ENCODE measurements at regions not wholly inside any gene's neighbourhood (a gene's known extent, or its start where the extent isn't known, plus 50 kb on each side); places are given as distances from the start of the nearest gene placed in this dataset.

GRCh38 chr11:25983280-25983679, 348.6 kb upstream of the ANO3 start:
- Histone ChIP-seq H3K36me3 (replicated peaks in 1 of 2; ENCODE audit: control insufficient read depth in 1 of 2, insufficient read depth in 2 of 2, low read length in 1 of 2) (no peaks in the 10 kb centered on the region), H3K9me3 (no peaks in the 10 kb centered on the region), H3K4me1 (ENCODE audit: control insufficient read depth in 1 of 2, insufficient read depth in 2 of 2, low read depth in 1 of 2, low read length in 1 of 2) (no peaks in the 10 kb centered on the region; a peak in 1 of 4 replicates), H3K79me2 (ENCODE audit: insufficient read depth) (no peaks in the 10 kb centered on the region), H4K20me1 (ENCODE audit: insufficient read depth) (no peaks in the 10 kb centered on the region), H3K27me3 (ENCODE audit: insufficient read depth) (no peaks in the 10 kb centered on the region), H3K4me2 (no peak overlapping the region), H3K9me2 (no peaks in the 10 kb centered on the region), H3K4me3 (ENCODE audit: low read depth in 2 of 2, low read length in 1 of 2) (no peak overlapping the region), H3K9ac (no peak overlapping the region), H3F3A (replicated peaks; ENCODE audit: insufficient read depth) (no peaks in the 10 kb centered on the region), H3K27ac (ENCODE audit: low read depth in 2 of 2, low read length in 1 of 2) (no peak overlapping the region), H2AFZ (ENCODE audit: low read depth) (no peak overlapping the region)
- TF ChIP-seq NRF1 (IDR thresholded peaks at IDR 0.05; ENCODE audit: low read depth, low read length) = no peak
- TF ChIP-seq MEF2A (IDR thresholded peaks at IDR 0.05; ENCODE audit: borderline replicate concordance, low read depth) = no peak
- 82% methylated on average over 3 of the region's 3 CpGs for WGBS (ENCODE audit: low lambda C conversion rate)
- CTCF ChIA-PET = interaction anchor here (0.8 to 3.4 kb wide), 7 partner anchors 7 to 294 kb away, joined by 3 to 42 read pairs (median 9); no protein-coding TSS in a partner anchor
- POLR2A ChIA-PET = no interaction called here
- no peak for DNase-seq

- Histone ChIP-seq H3K9me3 (no peaks in the 10 kb centered on the region), H3K4me1 (ENCODE audit: control insufficient read depth in 1 of 2, insufficient read depth in 2 of 2, low read depth in 1 of 2, low read length in 1 of 2) (no peaks in the 10 kb centered on the region; a peak in 1 of 4 replicates), H3K4me3 (ENCODE audit: low read depth in 2 of 2, low read length in 1 of 2) (no peak overlapping the region), H3F3A (replicated peaks; ENCODE audit: insufficient read depth) (no peaks in the 10 kb centered on the region), H3K79me2 (ENCODE audit: insufficient read depth) (no peaks in the 10 kb centered on the region), H3K9ac (no peak overlapping the region), H4K20me1 (ENCODE audit: insufficient read depth) (no peaks in the 10 kb centered on the region), H3K9me2 (no peaks in the 10 kb centered on the region), H3K36me3 (replicated peaks in 1 of 2; ENCODE audit: control insufficient read depth in 1 of 2, insufficient read depth in 2 of 2, low read length in 1 of 2) (no peaks in the 10 kb centered on the region), H3K4me2 (no peak overlapping the region), H3K27me3 (ENCODE audit: insufficient read depth) (no peaks in the 10 kb centered on the region), H2AFZ (ENCODE audit: low read depth) (no peak overlapping the region), H3K27ac (ENCODE audit: low read depth in 2 of 2, low read length in 1 of 2) (no peak overlapping the region)
- TF ChIP-seq TCF12 (IDR thresholded peaks at IDR 0.05) (no peak), RFX5 (IDR thresholded peaks at IDR 0.05; ENCODE audit: low read length) (no peak), IRF3 (IDR thresholded peaks at IDR 0.05; ENCODE audit: low read depth, low read length) (no peak), SIN3A (IDR thresholded peaks at IDR 0.05; ENCODE audit: borderline replicate concordance, low read depth, low read length) (no peak), GATA2 (CRISPR knock-in tag; IDR thresholded peaks at IDR 0.05) (no peak), TEAD4 (IDR thresholded peaks at IDR 0.05; ENCODE audit: borderline replicate concordance, insufficient read depth) (no peak), CHD2 (IDR thresholded peaks at IDR 0.05; ENCODE audit: low read length, partially characterized antibody) (no peak), RXRA (IDR thresholded peaks at IDR 0.05; ENCODE audit: borderline replicate concordance, low read depth) (no peak), CTCF (IDR thresholded peaks at IDR 0.05) (no peak), EP300 (IDR thresholded peaks at IDR 0.05; ENCODE audit: borderline replicate concordance in 1 of 2, low read depth in 1 of 2, low read length in 1 of 2) (no peak), SMC3 (IDR thresholded peaks at IDR 0.05; ENCODE audit: low read depth, low read length) (no peak), REST (IDR thresholded peaks at IDR 0.05; ENCODE audit: low read depth, low read length) (no peak), YY1 (IDR thresholded peaks at IDR 0.05; ENCODE audit: low read depth) (no peak), RAD21 (IDR thresholded peaks at IDR 0.05; ENCODE audit: low read length) (no peak), RCOR1 (IDR thresholded peaks at IDR 0.05; ENCODE audit: low read length) (no peak), FOXJ3 (CRISPR knock-in tag; IDR thresholded peaks at IDR 0.05) (no peak), MEF2A (IDR thresholded peaks at IDR 0.05; ENCODE audit: borderline replicate concordance, low read depth) (no peak)
- POLR2A ChIA-PET = no interaction called here
- CTCF ChIA-PET = no interaction called here
- WGBS (ENCODE audit: low lambda C conversion rate) = 41% methylated on average over 2 of the region's 2 CpGs
- DNase-seq = no peak
Measured at GRCh38 chr11:25988178-25988577, 343.8 kb upstream of the ANO3 start.

Measured in SK-N-SH (cell line).